ENCODE measurements at regions not wholly inside any gene's neighbourhood (a gene's known extent, or its start where the extent isn't known, plus 50 kb on each side); places are given as distances from the start of the nearest gene placed in this dataset.

GRCh38 chr3:165505657-165506056 lies 309.5 kb upstream of the SLITRK3 start:
- TF ChIP-seq EZH2 (IDR thresholded peaks at IDR 0.05; ENCODE audit: low read length, unreplicated experiment) (no peak), EZH2phosphoT487 (IDR thresholded peaks at IDR 0.05; ENCODE audit: borderline replicate concordance, low read length) (no peak)
- TF ChIP-seq, protein P1, sequence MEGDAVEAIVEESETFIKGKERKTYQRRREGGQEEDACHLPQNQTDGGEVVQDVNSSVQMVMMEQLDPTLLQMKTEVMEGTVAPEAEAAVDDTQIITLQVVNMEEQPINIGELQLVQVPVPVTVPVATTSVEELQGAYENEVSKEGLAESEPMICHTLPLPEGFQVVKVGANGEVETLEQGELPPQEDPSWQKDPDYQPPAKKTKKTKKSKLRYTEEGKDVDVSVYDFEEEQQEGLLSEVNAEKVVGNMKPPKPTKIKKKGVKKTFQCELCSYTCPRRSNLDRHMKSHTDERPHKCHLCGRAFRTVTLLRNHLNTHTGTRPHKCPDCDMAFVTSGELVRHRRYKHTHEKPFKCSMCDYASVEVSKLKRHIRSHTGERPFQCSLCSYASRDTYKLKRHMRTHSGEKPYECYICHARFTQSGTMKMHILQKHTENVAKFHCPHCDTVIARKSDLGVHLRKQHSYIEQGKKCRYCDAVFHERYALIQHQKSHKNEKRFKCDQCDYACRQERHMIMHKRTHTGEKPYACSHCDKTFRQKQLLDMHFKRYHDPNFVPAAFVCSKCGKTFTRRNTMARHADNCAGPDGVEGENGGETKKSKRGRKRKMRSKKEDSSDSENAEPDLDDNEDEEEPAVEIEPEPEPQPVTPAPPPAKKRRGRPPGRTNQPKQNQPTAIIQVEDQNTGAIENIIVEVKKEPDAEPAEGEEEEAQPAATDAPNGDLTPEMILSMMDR (conservative IDR thresholded peaks at IDR 0.05; ENCODE audit: low read depth, low read length): no peak

Measured in PC-3 (cell line).